Non-pigmented ciliary epithelial cell (primary cell): ENCODE measurements at regions not wholly inside any gene's neighbourhood (a gene's known extent, or its start where the extent isn't known, plus 50 kb on each side); places are given as distances from the start of the nearest gene placed in this dataset.

Source experiments
- DNase-seq: peaks from one replicate; pipeline ENCODE4 v3.0.0-alpha.2; 2010; ENCODE audit warnings: low read depth

DNA sequence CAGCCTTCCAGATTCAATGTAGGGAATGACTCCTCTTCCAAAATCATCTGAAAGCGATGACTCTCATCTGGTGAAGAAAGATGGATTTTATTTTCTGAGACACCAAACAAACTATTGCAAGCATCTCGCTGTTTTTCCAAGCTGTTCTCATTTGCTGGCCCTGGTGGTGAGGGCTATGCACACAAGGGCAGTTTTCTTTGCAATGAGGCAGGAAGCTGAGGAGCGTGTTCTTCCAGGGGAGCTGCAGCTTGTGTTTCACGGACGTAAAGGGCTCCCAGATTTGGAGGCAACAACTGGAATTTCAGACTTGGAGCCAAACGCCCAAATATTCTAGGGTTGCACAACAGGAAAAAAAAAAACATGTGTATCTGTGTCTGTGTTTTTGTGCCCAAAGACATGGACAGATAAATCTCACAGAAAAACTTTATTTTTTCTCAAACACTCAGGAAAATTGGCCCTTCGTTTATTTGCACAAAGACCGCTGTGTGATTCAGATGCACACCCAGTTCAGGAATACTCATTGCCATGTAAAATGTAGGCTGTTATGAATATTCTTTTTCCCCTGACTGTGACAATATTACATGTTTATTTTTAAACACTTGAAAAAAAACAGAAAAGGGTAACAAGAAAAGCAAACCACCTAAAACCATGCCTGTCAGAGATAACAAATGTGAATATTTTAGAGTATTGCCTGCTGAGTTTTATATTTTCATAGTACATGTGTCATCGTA lies 151.3 kb downstream of the GAS1 start:
- no peak for DNase-seq

DNA sequence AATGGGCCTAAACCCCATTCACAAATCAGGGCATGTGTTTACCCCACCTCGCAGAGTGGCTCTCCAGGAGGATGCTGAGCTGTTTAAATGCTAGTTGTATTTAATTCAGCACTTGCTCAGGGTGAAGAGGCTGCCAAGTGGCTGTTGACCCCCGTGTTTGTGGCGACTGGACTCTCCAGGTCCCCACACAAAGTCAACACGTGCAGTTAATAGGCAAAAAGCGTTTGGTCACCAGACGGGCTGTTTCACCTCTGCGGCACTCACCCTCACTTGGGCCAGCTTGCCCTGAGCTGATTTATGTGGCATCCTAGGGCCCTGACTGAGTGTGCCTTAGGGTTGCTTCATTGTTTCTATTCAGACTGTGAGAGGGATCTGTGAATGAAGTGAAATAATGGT lies 152.3 kb downstream of the GAS1 start:
- no peak for DNase-seq

DNA sequence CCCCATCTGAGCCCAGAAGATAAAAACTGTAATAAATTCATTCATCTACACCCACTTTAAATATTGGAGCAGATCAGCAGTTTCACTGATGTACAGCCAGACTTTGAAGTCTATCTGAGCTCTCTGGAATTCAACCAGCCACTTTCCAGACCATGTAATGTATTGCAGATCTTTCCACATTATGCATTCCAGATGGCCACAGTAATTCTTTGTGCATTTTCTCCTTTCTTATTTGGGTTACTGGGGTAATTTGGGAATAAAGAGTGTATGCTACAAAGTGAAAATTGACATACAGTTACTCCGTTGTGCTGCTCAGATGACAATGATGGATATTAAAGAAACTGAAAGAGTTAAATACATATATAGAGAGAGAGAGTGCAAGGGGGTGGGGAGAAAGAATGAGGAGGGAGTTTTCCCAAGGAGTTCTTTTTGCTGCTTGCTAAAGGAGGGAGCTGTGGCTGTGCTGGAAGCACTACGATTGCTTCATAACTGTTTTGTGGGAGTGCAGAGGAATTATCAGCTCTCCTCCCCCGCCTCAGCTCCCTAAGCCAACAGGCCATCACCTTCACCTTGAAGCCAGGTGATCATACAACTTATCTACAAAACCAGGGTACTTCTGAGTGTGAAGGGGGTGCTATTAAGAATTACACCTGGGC lies 152.8 kb downstream of the GAS1 start:
- DNase-seq, result peak; percentile 53

DNA sequence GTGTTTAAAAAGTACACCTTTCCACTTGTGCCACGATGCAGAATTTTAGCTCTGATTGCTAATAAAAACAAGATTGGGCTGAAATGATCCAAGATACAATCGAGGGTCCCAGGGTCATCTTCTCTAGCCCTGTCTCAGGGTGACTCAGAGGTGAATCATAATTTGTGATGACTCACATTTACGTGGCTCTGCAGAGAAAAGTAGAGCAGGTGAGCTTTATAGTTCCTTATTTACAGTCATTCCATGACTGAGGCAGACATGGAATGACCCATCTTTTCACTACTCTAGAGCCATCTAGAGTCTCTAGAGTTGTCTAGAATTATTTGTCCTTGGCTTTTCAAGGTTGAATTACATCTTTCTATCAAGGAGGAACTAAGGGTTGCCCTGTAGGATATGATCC lies 155.2 kb downstream of the GAS1 start:
- DNase-seq, result no peak

DNA sequence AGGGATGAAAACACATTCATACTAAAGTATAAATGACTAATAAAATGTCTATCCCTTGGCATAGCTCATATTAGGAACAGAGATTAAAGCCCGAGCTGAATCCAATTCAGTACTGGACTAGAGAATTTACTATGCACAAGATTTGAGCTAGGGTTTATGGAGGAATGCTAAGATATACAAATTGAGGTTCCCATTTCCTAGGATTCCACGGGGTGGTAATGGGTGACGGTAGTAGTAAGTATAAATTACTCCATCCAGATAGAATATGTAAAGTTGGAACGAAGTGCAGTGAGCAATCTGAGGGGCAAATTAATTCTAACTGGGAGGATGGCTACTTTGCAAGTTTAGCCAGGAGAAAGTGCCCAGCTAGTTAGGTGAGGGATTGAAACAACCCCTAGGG lies 156.5 kb downstream of the GAS1 start:
- DNase-seq, result no peak

DNA sequence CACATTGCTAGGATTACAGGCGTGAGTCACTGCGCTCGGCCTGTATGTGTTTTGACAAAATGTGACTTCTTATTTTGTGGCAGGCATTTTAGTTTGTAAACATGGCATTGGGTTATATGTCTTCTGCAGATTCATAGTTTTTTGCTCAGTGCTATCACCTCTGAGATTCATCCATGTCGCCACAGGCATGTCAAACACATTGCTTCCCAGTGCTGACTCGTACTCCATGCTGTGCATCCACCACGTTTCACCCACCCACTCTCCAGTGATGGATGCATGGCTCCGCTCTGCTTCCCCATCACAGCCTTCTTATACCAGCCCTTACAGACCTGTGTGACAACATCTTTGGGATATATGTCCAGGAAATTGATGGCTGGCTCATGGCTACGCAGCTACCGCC lies 158.8 kb downstream of the GAS1 start:
- no peak for DNase-seq

DNA sequence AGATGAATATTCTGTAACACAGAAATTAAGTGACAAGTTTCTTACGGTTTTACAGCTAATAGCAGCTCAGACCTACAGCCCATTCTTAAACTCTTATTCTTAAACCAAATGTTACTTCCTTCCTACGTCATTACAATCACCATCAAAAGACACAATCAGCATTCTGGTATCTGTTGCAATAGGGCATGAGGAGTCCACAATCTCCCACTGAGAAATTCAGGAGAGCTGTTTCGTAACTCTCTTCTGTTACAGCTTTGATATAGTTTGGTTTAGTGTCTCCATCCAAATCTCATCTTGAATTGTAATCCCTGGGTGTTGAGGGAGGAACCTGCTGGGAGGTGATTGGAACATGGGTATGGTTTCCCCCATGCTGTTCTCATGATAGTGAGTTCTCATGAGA lies 163.4 kb downstream of the GAS1 start:
- peak; percentile 34 for DNase-seq

DNA sequence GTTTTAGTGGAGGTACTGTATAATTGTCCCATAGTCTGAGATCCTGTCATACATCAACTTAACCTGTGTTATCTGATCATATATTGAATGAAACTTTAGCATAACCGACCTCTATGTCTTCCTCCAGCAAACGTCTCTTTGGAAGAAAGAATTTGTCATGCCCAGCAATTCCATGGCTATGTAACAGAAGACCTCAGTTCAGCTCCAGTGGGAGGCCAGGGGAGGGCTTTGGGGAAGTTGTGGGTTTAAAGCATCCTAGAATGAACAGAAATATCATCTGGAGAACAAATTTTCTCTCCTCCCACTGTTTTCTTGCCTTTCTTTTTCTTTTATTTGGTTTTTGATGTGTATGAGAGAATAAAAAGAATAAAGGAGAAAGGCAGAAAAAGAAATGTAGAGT lies 164.5 kb downstream of the GAS1 start:
- DNase-seq, result no peak

DNA sequence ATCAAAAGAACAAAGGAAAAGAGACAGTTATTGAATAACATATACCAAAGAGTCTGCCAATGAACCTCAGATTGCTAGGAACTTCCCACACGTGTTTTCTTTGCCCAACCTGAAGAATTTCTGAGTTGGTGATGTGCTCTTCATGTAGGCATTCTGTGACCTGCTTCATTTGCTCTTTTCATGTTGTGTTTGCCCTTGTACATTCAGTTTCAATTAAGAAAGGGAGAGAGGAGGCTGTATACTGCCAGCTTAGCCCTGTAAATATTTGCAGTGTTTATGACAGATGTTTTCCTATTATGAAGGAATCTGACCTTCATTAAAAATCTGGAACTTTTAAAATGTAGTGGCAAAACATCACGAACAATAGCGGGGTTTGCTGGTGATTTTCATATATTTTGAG lies 168.5 kb downstream of the GAS1 start:
- DNase-seq, result no peak

DNA sequence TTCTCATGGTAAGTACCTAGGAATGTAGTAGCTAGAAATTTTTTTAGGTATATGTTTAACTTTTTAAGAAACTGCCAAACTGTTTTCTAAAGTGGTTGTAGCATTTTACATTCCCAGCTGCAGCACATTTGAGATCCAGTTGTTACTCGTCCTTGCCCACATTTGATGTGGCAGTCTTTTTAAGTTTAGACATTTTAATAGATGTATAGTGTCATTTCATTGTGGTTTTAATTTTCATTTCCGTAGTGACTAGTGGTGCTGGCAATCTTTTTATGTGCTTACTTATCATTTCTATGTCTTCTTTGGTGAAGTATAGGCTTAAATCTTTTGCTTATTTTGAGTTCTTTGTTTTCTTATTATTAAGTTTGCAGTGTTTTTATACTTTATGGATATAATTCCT lies 171.6 kb downstream of the GAS1 start:
- DNase-seq, result no peak

DNA sequence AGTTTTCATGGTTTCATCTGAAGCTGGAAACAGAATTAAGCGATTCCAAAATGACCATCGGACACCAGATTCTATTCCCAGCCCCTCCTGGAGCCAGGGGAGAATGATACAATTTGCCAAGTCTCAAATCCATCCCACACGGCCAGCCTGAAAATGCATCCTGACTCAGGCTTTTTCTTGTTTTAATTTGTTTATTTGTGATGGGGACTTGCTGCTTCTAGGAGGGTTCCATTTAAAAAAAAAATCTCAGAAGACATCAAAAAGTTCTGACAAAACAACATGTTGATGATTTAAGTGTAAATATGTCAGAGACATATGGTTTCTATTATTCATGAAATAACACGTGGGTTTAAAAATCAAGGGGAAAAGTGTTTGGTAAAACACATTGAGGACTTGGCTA lies 173.2 kb downstream of the GAS1 start:
- no peak for DNase-seq

DNA sequence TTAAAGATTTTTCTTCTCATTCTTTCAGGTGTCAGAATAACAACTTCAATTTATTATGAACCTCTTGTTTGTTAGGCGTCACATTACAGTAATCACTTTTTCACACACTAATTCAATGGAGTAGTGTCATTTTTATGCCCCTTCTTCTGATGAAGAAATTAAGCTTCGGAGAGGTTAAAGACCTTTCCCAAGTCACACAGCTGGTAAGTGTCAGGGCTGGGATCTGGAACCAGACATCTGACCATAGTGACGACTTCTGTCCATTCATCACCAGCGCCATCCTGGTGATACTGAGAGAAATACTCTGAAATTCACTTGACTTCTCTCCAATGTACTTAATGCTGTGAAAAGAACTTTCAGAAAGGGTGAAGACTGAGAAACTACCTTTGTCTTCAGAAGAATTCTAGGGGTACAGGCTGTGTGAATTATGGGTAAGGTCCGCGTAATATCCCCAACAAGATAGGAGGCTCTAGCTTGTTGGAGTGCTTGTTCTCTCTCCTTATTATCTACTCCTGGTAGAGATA lies 173.8 kb downstream of the GAS1 start:
- DNase-seq, result no peak

DNA sequence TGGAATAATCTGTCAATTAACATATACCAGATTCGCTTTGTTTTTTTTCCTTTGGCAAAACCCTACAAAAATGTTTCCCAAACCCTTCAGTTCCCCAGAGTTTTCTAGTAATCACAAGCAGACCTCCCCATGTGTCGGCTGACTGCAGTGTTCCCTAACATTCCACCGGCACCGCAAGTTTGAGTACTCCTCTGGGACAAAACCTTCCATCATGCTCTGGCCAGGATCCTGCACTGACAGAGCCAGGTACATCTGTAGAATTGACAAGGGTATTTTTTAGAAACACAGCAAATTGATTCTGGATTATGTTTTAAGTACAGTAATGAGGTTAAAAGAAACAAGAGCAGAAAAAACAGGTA lies 174.7 kb downstream of the GAS1 start:
- DNase-seq, result no peak

DNA sequence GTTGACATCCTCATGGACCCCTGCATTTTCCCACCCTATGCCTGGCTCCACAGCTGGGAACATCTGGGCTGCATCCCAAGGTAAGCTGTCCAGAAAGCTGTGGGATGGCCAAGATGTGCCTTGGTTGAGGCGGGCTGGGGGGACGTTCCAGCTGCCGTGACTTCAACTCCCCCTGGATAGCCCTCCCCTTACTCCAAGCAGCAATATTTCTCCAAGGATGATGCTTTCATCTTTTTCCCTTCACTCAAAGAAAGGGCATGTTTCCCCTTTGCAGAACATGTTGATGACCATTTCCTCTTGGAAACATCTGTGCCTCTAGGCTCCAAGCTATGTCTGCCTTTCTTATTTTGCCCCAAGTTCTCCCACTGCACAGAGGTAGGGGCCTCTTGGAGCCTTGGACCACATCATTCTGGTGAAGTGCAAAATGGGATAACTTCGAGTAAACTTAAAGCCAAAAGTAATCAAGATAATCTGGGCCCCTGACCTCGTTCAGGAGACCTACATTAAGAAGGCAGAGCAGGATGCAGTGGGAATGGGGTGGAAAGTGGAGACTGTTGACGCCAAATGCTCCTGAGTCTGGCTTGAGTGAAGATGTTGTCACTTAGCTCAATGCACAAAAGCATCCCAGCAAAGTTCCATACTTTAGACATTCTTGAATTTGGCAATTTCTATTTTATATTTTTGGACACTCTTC lies 175.2 kb downstream of the GAS1 start:
- no peak for DNase-seq

DNA sequence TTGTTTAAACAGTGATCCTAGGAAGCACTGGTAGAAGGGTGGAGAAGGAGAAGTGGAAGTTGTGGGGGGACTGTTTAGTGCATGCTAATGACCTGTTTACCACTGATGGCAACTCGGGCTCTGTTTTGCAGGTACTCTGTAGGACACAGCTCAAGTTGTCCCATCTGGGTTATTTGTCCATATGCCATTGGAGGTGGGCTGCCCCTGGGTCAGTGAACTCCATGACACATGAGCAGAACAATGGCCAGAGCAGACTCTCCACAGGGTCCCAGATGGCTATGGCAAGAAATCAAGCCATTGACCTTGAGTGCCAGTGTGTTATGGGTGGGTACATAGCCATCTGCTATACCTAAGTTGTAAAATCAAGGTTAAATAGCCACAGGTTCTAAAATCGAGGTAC lies 175.9 kb downstream of the GAS1 start:
- no peak for DNase-seq

DNA sequence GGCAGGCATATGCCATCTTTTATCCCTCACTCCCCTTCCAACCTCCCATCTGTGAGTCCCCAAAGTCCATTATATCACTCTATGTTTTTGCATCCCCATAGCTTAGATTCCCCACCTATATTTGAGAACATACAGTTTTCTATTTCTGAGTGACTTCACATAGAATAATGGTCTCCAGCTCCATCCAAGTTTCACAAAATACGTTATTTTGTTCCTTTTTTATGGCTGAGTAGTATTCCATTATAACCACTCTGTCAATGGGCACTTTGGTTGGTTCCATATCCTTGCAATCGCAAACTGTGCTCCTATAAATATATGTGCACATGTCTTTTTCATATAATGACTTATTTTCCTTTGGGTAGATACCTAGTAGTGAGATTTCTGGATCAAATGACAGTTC lies 178.6 kb downstream of the GAS1 start:
- DNase-seq, result no peak

DNA sequence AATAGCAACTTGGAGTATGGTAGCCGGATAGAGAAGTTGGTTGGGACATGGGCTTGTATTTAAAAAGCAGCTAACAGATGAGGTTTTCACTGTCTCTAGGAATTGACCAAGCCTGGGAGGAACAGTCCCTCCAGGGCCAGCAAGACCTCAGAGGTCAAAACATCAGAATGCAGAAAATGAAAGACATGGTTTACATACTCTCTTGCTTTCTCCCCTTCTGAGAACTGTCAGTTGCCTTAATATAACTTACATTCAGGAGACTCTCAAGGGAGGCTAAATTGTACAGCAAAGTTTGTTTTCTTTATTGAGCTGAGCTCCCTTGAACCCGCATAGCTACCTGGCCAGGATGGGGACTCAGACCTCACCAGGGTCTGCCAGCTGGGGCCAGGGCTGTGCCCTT lies 179.3 kb downstream of the GAS1 start:
- no peak for DNase-seq

DNA sequence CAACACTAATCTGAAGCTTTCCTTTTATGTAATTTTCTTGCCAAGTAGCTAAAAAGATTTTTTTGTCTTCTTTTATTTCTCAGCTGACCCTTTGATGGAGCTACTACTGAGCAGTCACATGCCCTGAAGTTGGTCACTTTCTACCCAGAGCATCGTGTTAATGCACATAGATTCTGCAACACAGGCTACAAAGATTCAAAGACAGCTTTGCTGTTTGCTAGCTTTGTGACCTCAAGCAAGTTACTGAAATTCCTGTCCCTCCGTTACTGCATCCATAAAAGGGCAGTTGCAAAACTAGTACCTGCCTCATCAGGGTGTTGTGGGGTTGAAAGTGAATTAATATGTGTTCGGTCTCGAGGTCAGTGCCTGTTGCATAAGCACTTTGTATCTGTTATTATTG lies 179.9 kb downstream of the GAS1 start:
- no peak for DNase-seq

DNA sequence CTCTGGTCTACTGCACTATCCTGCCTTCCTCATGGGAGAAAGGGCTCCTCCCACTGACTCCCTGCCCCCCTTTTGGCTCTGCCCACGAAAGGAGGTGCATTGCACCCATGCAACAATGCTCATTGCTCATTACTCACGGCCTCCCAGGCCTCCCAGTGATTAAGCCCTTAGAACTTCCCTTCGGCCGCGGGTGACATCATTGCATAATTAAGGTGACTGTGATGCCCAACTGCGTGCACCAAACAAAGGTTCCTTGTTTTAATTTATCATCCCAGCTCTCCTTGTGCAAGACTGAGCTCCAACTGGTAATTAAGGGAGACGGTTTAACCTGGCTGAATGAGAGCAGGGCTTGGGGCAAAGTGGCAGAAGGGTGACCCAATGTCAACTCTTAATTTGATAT lies 180.4 kb downstream of the GAS1 start:
- peak; percentile 75 for DNase-seq

DNA sequence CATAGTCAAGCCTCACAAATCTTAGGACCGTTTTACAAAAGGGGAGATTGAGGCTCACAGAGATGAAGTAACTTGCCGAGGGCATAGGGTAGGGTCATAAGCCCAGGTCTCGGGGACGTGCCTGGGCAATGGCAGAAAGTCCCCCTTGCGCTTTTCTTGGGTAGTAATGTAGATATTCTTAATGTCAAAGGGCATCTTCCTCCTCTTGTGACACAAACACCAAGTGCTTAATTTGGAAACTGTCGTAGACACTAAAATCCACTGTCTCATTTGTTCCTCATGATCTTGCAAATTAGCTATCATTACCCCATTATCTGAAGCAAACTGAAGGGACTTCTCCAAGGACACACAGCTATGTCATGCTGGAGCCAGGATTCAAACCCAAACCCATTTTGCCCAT lies 180.8 kb downstream of the GAS1 start:
- DNase-seq, result no peak

DNA sequence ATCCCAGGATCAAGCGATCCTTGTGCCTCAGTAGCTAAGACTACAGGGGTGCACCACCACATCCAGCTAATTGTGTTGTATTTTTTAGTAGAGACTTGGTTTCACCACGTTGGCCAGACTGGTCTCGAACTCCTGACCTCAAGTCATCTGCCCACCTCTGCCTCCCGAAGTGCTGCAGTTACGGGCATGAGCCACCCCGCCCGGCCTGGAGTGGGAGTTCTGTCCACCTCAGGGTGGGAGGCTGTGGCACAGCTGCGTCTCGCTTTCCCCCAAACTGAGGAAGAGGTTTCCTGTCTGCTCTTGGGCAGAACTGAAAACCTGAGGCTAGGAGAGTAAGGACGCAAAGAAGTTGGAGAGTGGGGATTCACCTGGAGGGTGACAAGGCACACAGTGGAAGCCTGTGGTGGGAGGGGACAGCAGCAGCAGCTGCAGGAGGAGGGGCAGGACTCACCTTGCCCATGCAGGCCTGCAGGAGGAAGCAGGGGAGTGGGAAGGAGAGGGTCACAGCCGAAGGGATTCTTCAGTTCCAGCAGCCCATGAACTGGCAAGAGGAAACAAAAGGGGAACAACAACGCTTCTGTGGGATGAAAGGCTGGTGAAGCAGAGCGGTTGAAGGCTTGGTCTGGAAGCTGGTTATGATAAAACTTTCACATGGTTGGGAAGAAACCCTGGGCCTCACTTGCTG lies 181.4 kb downstream of the GAS1 start:
- DNase-seq, result no peak

DNA sequence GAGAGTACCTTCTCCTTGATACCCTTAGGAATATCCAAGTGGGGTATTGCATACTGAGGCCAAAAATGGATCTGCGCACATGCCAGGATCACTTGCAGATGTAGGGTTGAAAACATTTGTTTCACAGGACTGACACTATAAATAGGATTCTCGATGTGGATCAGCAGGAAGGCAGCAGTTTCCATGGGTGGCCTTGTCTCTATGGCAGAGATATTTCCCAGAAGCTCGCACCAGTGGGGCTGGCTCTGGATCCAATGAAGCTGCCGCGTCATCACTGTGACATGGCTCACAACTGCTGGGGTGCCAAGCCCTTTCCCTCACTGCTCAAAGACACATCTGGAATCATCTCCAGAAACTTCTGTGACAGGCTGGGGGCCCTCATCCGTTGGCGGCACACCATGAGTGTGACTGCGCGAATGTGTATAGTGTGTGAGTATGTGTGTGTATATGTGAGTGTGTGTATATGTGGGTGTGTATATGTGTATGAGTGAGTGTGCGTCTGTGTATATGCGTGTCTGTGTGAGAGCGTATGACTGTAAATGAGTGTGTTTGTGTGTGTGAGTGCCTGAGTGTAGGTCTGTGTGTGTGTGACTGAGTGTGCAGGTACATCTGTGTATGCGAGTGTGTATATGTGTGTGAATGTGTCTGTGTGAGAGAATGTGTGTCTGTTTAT lies 182.5 kb downstream of the GAS1 start:
- DNase-seq, result no peak
